Testis (tissue), 2 donors: ENCODE measurements at regions not wholly inside any gene's neighbourhood (a gene's known extent, or its start where the extent isn't known, plus 50 kb on each side); places are given as distances from the start of the nearest gene placed in this dataset.

Experiments
- DNase-seq: peaks from one replicate; pipeline ENCODE4 v3.0.0-alpha.2; 2019
- H3K27ac ChIP-seq, 2 donors: fragments of 200-600 bp; sonication (generic); one replicate each; pipeline ENCODE4 v1.5.1; 2019
- H3K27me3 ChIP-seq: fragments of 200-600 bp; sonication (generic); one replicate; pipeline ENCODE4 v1.5.1; 2019
- H3K36me3 ChIP-seq: fragments of 200-600 bp; sonication (generic); one replicate; pipeline ENCODE4 v1.5.1; 2017; ENCODE audit warnings: low read depth; ENCODE audit errors: missing control alignments
- H3K4me1 ChIP-seq: fragments of 200-600 bp; sonication (generic); one replicate; pipeline ENCODE4 v1.5.1; 2019
- H3K4me3 ChIP-seq, 2 donors: fragments of 200-600 bp; sonication (generic); one replicate each; pipeline ENCODE4 v1.5.1; 2017 to 2019
- H3K9me3 ChIP-seq: fragments of 200-600 bp; sonication (generic); one replicate; pipeline ENCODE4 v1.5.1; 2017
- POLR2A ChIP-seq: fragments of 450-650 bp; IDR thresholded peaks from one replicate; pipeline ENCODE4 v1.6.1; 2017; ENCODE audit warnings: antibody characterized with exemption, mild to moderate bottlenecking, moderate library complexity
- WGBS, 2 donors: methylation state at CpG; one replicate each; pipeline ENCODE4 v1.1.5; 2018; 5-methylcytosine and 5-hydroxymethylcytosine counted together
- intact Hi-C: fragments of 100-400 bp; cut with DNase I; formaldehyde crosslinking; loops from one replicate; pipeline ENCODE4 v1.15.1; 2023; ENCODE audit warnings: low total_unique reads
- TF ChIP-seq, protein P1 (sequence below), 3 experiments: fragments of 450-650 bp in 2 of 3; fragments of 200-600 bp in 1 of 3; sonication (generic) in 1 of 3; IDR thresholded peaks; one replicate each; pipeline ENCODE4 v1.5.1; 2016 to 2019; ENCODE audit warnings: antibody characterized with exemption in 3 of 3, mild to moderate bottlenecking in 2 of 3, moderate library complexity in 1 of 3

DNA sequence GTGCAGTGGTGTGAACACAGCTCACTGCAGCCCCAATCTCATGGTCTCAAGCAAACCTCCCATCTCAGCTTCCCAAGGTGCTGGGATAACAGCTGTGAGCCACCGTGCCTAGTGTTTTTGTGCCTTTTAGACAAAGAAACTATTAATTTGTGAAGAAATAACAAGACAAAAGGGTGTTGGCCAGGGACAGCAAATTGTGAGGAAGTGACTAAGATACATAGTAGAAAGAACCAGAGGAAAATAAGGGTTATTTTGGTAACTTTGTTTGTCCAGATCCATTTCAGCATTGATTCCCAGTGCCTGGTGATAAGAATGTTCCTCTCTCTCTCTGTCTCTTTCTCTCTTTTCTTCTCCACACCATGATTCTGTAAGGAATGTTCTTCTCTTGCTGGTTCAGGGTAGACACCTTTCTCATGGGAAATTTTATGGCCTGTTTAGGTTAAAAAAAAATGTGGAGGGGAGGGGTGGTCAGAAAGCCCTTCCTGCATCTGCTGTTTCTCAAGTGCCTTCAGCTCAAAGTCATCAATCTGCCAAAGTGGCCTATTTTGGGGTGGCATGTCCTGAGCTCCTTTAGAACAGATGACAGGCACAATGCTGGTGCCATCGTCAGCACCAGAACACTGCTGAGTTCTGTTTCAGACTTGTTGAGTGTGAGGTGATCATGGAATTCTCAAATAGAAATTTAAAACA is 184.4 kb upstream of the EEA1 start:
- Histone ChIP-seq H3K4me1 (peaks cover 28% of the 10 kb centered on the region), H3K36me3 (no peaks in the 10 kb centered on the region), H3K4me3 (no peak overlapping the region), H3K27me3 (no peaks in the 10 kb centered on the region), H3K9me3 (no peaks in the 10 kb centered on the region), H3K27ac (peak overlapping the region in 1 of 2 donors; percentile 64)
- intact Hi-C loops, result no loop called here
- TF ChIP-seq, protein P1, sequence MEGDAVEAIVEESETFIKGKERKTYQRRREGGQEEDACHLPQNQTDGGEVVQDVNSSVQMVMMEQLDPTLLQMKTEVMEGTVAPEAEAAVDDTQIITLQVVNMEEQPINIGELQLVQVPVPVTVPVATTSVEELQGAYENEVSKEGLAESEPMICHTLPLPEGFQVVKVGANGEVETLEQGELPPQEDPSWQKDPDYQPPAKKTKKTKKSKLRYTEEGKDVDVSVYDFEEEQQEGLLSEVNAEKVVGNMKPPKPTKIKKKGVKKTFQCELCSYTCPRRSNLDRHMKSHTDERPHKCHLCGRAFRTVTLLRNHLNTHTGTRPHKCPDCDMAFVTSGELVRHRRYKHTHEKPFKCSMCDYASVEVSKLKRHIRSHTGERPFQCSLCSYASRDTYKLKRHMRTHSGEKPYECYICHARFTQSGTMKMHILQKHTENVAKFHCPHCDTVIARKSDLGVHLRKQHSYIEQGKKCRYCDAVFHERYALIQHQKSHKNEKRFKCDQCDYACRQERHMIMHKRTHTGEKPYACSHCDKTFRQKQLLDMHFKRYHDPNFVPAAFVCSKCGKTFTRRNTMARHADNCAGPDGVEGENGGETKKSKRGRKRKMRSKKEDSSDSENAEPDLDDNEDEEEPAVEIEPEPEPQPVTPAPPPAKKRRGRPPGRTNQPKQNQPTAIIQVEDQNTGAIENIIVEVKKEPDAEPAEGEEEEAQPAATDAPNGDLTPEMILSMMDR (IDR thresholded peaks at IDR 0.05), result no peak
- no peak for TF ChIP-seq POLR2A
- 61 to 62% methylated on average over 2 of the region's 2 CpGs for WGBS, 2 donors
- DNase-seq, result no peak

DNA sequence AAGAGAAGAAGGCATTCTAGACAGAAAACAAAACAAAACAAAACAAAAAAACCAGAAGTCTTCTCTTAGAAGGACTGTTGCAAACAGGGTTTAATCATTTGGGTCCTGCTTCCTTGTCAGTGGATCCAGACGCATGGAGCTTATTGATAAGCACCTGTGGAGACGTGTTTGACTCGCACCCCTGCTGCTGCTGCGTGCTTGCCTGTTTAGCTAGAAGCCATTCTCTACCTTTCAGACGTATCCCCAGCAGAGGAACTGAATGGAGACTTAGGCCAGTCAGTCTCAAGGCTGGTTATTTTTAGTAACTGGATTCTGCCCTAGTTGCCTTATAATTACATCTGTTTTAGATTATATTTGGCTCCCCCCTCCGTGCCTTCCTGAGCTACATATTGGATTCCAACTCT is 186.1 kb upstream of the EEA1 start:
- H3K9me3 ChIP-seq, result no peaks in the 10 kb centered on the region
- 43% methylated on average over 6 of the region's 6 CpGs for WGBS, 2 donors
- no peaks in the 10 kb centered on the region for H3K36me3 ChIP-seq
- TF ChIP-seq, protein P1 (IDR thresholded peaks at IDR 0.05), result no peak
- TF ChIP-seq POLR2A, result no peak
- no peak overlapping the region for H3K4me3 ChIP-seq
- peak overlapping the region; percentile 27 to 47 for H3K27ac ChIP-seq
- intact Hi-C loops, result no loop called here
- DNase-seq, result no peak
- no peaks in the 10 kb centered on the region for H3K27me3 ChIP-seq
- peaks cover 20% of the 10 kb centered on the region for H3K4me1 ChIP-seq

DNA sequence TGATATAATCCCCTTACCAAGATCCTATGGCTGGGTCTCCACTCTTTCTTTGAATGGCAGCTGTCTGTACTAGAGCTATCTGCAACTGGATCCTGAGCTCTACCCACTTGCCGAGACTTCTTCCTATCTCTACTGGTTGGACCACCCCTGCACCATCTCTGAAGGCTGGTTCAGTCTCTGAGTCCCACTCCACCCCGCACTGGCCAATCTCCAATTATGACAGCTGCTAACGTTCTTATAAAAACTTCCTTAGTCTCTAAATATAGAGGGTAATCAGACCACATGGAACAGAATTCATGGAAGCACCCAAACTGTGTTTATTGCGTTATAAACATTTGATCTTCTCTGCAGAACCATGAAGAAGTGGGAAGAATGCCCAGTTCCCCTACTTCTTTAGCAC is 186.6 kb upstream of the EEA1 start:
- H3K36me3 ChIP-seq, result no peaks in the 10 kb centered on the region
- H3K27ac ChIP-seq, result peak overlapping the region in 1 of 2 donors; percentile 47
- H3K9me3 ChIP-seq, result no peaks in the 10 kb centered on the region
- intact Hi-C loops, result no loop called here
- H3K4me1 ChIP-seq, result peaks cover 20% of the 10 kb centered on the region
- no peaks in the 10 kb centered on the region for H3K27me3 ChIP-seq
- H3K4me3 ChIP-seq, result no peak overlapping the region
- DNase-seq, result peak; percentile 57
- 59 to 61% methylated on average over 4 of the region's 4 CpGs for WGBS, 2 donors
- TF ChIP-seq, protein P1 (IDR thresholded peaks at IDR 0.05), result no peak

DNA sequence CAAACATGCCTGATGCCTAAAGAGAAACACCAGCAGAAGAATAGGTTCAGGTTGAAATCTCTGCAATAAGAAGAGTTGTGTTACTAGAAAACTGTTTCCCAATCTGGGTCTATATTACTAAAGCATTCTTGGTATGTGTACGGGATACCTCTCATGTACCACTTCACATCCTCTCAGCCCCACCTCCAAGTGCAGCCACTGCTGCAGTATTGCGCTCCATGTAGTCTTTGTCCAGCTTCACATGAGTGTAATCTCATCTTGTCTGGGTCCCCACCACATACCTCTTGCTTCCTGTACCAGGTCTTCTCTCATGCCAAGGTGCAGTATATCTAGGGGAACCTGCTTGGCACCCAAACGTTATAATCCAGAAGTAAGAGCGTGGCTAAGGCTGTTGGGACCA is 187.5 kb upstream of the EEA1 start:
- TF ChIP-seq, protein P1 (IDR thresholded peaks at IDR 0.05), result no peak
- TF ChIP-seq POLR2A, result no peak
- Histone ChIP-seq H3K27me3 (no peaks in the 10 kb centered on the region), H3K9me3 (no peaks in the 10 kb centered on the region), H3K36me3 (no peaks in the 10 kb centered on the region), H3K4me1 (peaks cover 20% of the 10 kb centered on the region), H3K27ac (no peak overlapping the region), H3K4me3 (no peak overlapping the region)
- 92 to 93% methylated on average over 4 of the region's 4 CpGs for WGBS, 2 donors
- intact Hi-C loops, result no loop called here
- DNase-seq, result no peak
